ENCODE measurements at regions not wholly inside any gene's neighbourhood (a gene's known extent, or its start where the extent isn't known, plus 50 kb on each side); places are given as distances from the start of the nearest gene placed in this dataset.

- H3K4me2 ChIP-seq: no peak overlapping the region
These were observed 90.7 kb upstream of the PCDH18 start for GRCh38 chr4:137623013-137623412.

GRCh38 chr4:137621056-137621455 is 88.8 kb upstream of the PCDH18 start:
- no peak overlapping the region for H3K4me3 ChIP-seq (ENCODE audit: low read depth in 2 of 2, low read length in 1 of 2)
- H3K79me2 ChIP-seq (ENCODE audit: insufficient read depth): no peaks in the 10 kb centered on the region
- H3K9me2 ChIP-seq: no peaks in the 10 kb centered on the region
- 95% methylated on average over 5 of the region's 5 CpGs for WGBS (ENCODE audit: low lambda C conversion rate)
- H3K9ac ChIP-seq: no peak overlapping the region
- H2AFZ ChIP-seq (ENCODE audit: low read depth): no peak overlapping the region; the same call in 1 of the 2 replicates
- DNase-seq: no peak
- H3K27me3 ChIP-seq (ENCODE audit: insufficient read depth): no peaks in the 10 kb centered on the region
- H3K4me2 ChIP-seq: no peak overlapping the region
- H3K27ac ChIP-seq (ENCODE audit: low read depth in 2 of 2, low read length in 1 of 2): no peak overlapping the region
- H3K36me3 ChIP-seq (replicated peaks in 1 of 2; ENCODE audit: control insufficient read depth in 1 of 2, insufficient read depth in 2 of 2, low read length in 1 of 2): no peaks in the 10 kb centered on the region
- no peaks in the 10 kb centered on the region for H3K9me3 ChIP-seq
- H4K20me1 ChIP-seq (ENCODE audit: insufficient read depth): no peaks in the 10 kb centered on the region
- ChIA-PET CTCF (interaction anchor here (1.5 to 1.8 kb wide), 2 partner anchors 9 to 11 kb away, joined by 5 to 8 read pairs; no protein-coding TSS in a partner anchor), POLR2A (no interaction called here)
- no peaks in the 10 kb centered on the region for H3F3A ChIP-seq (replicated peaks; ENCODE audit: insufficient read depth)
- peaks cover 0 to 6% of the 10 kb centered on the region in 2 experiments; a peak in 2 of 4 replicates for H3K4me1 ChIP-seq (ENCODE audit: control insufficient read depth in 1 of 2, insufficient read depth in 2 of 2, low read depth in 1 of 2, low read length in 1 of 2)
- no peak for TF ChIP-seq RFX5 (IDR thresholded peaks at IDR 0.05; ENCODE audit: low read length)
- no peak for TF ChIP-seq RCOR1 (IDR thresholded peaks at IDR 0.05; ENCODE audit: low read length)
- TF ChIP-seq EP300 (IDR thresholded peaks at IDR 0.05; ENCODE audit: borderline replicate concordance in 1 of 2, low read depth in 1 of 2, low read length in 1 of 2): no peak
- TF ChIP-seq USF1 (IDR thresholded peaks at IDR 0.05; ENCODE audit: borderline replicate concordance, low read depth): no peak
- TF ChIP-seq MXI1 (IDR thresholded peaks at IDR 0.05; ENCODE audit: low read depth, low read length): no peak
- TF ChIP-seq YY1 (IDR thresholded peaks at IDR 0.05; ENCODE audit: low read depth): no peak
- no peak for TF ChIP-seq SIN3A (IDR thresholded peaks at IDR 0.05; ENCODE audit: borderline replicate concordance, low read depth, low read length)
- no peak for TF ChIP-seq IRF3 (IDR thresholded peaks at IDR 0.05; ENCODE audit: low read depth, low read length)
- no peak for TF ChIP-seq RXRA (IDR thresholded peaks at IDR 0.05; ENCODE audit: borderline replicate concordance, low read depth)
- TF ChIP-seq GABPA (IDR thresholded peaks at IDR 0.05; ENCODE audit: low read depth): no peak

More at GRCh38 chr4:137623013-137623412, 90.7 kb upstream of the PCDH18 start:
- Histone ChIP-seq H2AFZ (ENCODE audit: low read depth) (peak overlapping the region; percentile 9; the same call in 1 of the 2 replicates), H3K4me1 (ENCODE audit: control insufficient read depth in 1 of 2, insufficient read depth in 2 of 2, low read depth in 1 of 2, low read length in 1 of 2) (peaks cover 0 to 6% of the 10 kb centered on the region in 2 experiments; a peak in 2 of 4 replicates), H3K27me3 (ENCODE audit: insufficient read depth) (no peaks in the 10 kb centered on the region), H3K4me3 (ENCODE audit: low read depth in 2 of 2, low read length in 1 of 2) (no peak overlapping the region), H4K20me1 (ENCODE audit: insufficient read depth) (no peaks in the 10 kb centered on the region), H3K79me2 (ENCODE audit: insufficient read depth) (no peaks in the 10 kb centered on the region), H3F3A (replicated peaks; ENCODE audit: insufficient read depth) (no peaks in the 10 kb centered on the region), H3K27ac (ENCODE audit: low read depth in 2 of 2, low read length in 1 of 2) (no peak overlapping the region; a peak in 1 of 4 replicates), H3K36me3 (replicated peaks in 1 of 2; ENCODE audit: control insufficient read depth in 1 of 2, insufficient read depth in 2 of 2, low read length in 1 of 2) (no peaks in the 10 kb centered on the region), H3K9me2 (no peaks in the 10 kb centered on the region), H3K9ac (no peak overlapping the region), H3K9me3 (no peaks in the 10 kb centered on the region)
- 76% methylated on average over 2 of the region's 2 CpGs for whole genome bisulfite sequencing (ENCODE audit: low lambda C conversion rate)
- no peak for DNase-seq
- TF ChIP-seq RCOR1 (IDR thresholded peaks at IDR 0.05; ENCODE audit: low read length) (no peak), YY1 (IDR thresholded peaks at IDR 0.05; ENCODE audit: low read depth) (no peak), GATA2 (CRISPR knock-in tag; IDR thresholded peaks at IDR 0.05) (no peak), MEF2A (IDR thresholded peaks at IDR 0.05; ENCODE audit: borderline replicate concordance, low read depth) (no peak), JUND (IDR thresholded peaks at IDR 0.05) (no peak), PBX3 (IDR thresholded peaks at IDR 0.05) (no peak)
- POLR2A ChIA-PET: no interaction called here
- CTCF ChIA-PET: interaction anchor here (1.8 kb wide), 1 partner anchor 11 kb away, joined by 8 read pairs; no protein-coding TSS in a partner anchor
